HG03354 (cell line): ENCODE measurements at regions not wholly inside any gene's neighbourhood (a gene's known extent, or its start where the extent isn't known, plus 50 kb on each side); places are given as distances from the start of the nearest gene placed in this dataset.

Experiments used
- ATAC-seq: cut with Tn5 transposase; IDR thresholded peaks from one replicate; pipeline ENCODE4 v1.9.1; 2021; ENCODE audit warnings: mild to moderate bottlenecking; ENCODE audit not compliant: unreplicated experiment, poor library complexity, severe bottlenecking

- no peak for ATAC-seq
Observed at GRCh38 chr9:14522627-14523379, 170.4 kb downstream of the ZDHHC21 start.

DNA sequence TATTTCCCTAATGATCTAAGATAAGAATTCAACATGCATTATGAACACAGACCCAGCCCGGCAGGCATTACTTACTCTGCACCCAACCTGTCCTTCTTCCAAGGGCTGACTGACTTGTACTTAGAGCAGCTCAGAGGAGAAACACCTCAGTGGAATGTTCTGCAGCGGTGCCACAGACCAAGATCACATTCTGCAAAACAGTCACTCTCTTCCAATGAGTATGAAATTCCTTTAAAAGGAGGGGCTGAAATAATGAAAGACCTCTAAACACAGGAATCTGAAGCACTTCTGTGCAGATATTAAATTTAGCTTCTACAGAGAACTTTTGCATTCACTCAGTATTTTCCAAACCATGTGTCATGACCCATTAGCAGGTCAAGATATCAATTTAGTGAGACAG lies 172.9 kb downstream of the ZDHHC21 start:
- ATAC-seq, result no peak

GRCh38 chr9:14517154-14517906 lies 175.9 kb downstream of the ZDHHC21 start:
- no peak for ATAC-seq

DNA sequence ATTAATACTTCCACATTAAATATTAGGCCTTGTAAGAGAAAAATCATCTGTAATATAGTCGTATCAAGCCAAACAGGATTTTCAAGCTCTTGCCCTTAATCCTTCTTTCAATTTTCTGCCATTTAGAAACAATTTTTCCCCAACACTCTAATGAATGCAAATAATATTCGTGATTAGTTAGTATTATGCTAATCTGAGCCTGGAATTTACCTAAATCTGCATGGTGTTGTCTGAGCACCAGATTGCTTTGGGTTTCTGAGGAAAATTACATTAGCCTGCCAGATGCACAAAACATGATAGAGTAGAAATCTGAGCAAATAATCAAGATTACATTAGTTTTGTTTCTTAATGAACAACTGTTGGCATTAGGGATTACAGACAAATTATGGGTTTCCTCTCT lies 176.6 kb downstream of the ZDHHC21 start:
- ATAC-seq, result no peak

- no peak for ATAC-seq
Observed at GRCh38 chr9:14515571-14516198, 177.5 kb downstream of the ZDHHC21 start.

GRCh38 chr9:14515049-14515448 lies 178.2 kb downstream of the ZDHHC21 start:
- no peak for ATAC-seq

- ATAC-seq, result no peak
Observed at GRCh38 chr9:14512942-14513341, 180.3 kb downstream of the ZDHHC21 start.

DNA sequence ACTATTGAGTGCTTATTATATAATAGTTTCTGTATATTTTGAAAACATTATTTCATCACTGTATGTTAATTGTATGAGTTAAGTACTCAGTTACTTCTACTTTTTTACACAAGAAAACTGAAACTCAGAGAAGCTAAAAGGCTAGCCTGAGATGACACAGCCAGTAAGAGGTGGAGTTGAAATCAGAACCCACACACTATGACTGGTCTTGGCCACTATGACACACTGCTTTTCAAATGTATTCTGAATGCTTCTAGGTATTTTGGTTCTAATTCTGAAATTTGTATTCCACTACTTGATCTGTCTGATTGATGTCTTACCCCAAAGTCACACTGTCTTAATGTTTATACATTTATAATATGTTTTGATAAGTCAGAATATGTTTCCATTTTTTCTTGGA lies 181.8 kb downstream of the ZDHHC21 start:
- peak; percentile 50 for ATAC-seq

DNA sequence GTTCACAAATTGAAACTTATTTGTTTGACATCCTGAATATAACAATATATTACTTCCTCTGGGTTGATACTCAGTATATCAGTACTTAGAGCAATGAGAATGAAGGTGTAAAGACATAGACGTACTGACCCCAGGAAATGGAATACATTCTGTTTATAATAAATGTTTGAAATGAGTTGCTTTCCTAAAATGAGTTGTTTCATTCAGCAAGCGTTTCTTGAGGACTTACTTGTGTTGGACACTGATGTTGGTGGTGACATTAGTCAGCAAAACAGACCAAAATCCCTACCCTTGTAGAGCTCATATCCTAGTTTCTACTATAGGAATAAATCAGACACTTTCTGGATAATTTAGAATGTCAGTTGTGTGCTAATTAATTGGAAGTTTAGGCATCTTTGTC lies 184.3 kb downstream of the ZDHHC21 start:
- ATAC-seq, result no peak

GRCh38 chr9:14501366-14501765 lies 187.4 kb upstream of the NFIB start:
- ATAC-seq, result no peak

GRCh38 chr9:14500705-14501104 lies 186.8 kb upstream of the NFIB start:
- no peak for ATAC-seq

- no peak for ATAC-seq
Observed at GRCh38 chr9:14499976-14500375, 186.0 kb upstream of the NFIB start.

GRCh38 chr9:14498824-14499223 lies 184.9 kb upstream of the NFIB start:
- no peak for ATAC-seq

- ATAC-seq, result no peak
Observed at GRCh38 chr9:14497476-14497875, 183.5 kb upstream of the NFIB start.

- no peak for ATAC-seq
Observed at GRCh38 chr9:14488421-14489190, 174.7 kb upstream of the NFIB start.

GRCh38 chr9:14487547-14488185 lies 173.7 kb upstream of the NFIB start:
- ATAC-seq, result no peak

- no peak for ATAC-seq
Observed at GRCh38 chr9:14485366-14485765, 171.4 kb upstream of the NFIB start.

- ATAC-seq, result no peak
Observed at GRCh38 chr9:14482856-14483255, 168.9 kb upstream of the NFIB start.

- ATAC-seq, result no peak
Observed at GRCh38 chr9:14480526-14480925, 166.6 kb upstream of the NFIB start.

GRCh38 chr9:14479163-14479560 lies 165.2 kb upstream of the NFIB start:
- no peak for ATAC-seq
